ENCODE measurements at regions not wholly inside any gene's neighbourhood (a gene's known extent, or its start where the extent isn't known, plus 50 kb on each side); places are given as distances from the start of the nearest gene placed in this dataset.

- TF ChIP-seq POLR2AphosphoS5 (IDR thresholded peaks at IDR 0.05; ENCODE audit: low read depth, low read length) (no peak), CTCF (IDR thresholded peaks at IDR 0.05; ENCODE audit: control extremely low read depth in 1 of 3, insufficient read depth in 1 of 3, low read depth in 1 of 3, low read length in 3 of 3) (no peak), CHD7 (IDR thresholded peaks at IDR 0.05; ENCODE audit: insufficient replicate concordance, low read length) (no peak), BACH1 (IDR thresholded peaks at IDR 0.05; ENCODE audit: low read length) (no peak), SP1 (IDR thresholded peaks at IDR 0.05; ENCODE audit: low read depth, low read length) (no peak), EZH2 (IDR thresholded peaks at IDR 0.05; ENCODE audit: low read depth, low read length, severe bottlenecking) (no peak)
These were observed 357.8 kb upstream of the USP15 start for GRCh38 chr12:61902403-61902802.
